Heart left ventricle (tissue), 13 donors: ENCODE measurements at regions not wholly inside any gene's neighbourhood (a gene's known extent, or its start where the extent isn't known, plus 50 kb on each side); places are given as distances from the start of the nearest gene placed in this dataset.

Experiments used
- CTCF ChIP-seq, 12 donors: fragments of 200-600 bp; sonication (generic) in 4 of 12; IDR thresholded peaks; one replicate each; pipeline versions ENCODE4 v1.5.0 to v1.8.0; 2018 to 2022; ENCODE audit warnings: antibody characterized with exemption in 12 of 12, mild to moderate bottlenecking in 5 of 12
- POLR2A ChIP-seq, 2 donors: fragments of 450-650 bp; IDR thresholded peaks; one replicate each; pipeline ENCODE4 v1.6.1; 2017; ENCODE audit warnings: antibody characterized with exemption in 2 of 2, mild to moderate bottlenecking in 2 of 2, moderate library complexity in 2 of 2
- donor health status: ischemic (EF 13 %, LVEDD 7.1; RV severe dilation, severe dysfunction).
- donor health status: DM: no; HTN: yes; CAD: no.
- donor health status: DM: no; HTN: no; CAD: no.
- donor health status: ischemic (EF 25% LVEDD 6.9; RV normal size, moderate dysfunction).
- donor health status: ischemic (EF 25% LVEDD 5.7; RV mildly dilated, moderate dysfunction).
- donor health status: ischemic (EF 35%, LVEDD 5.7; RV mildly dilated, moderate dysfunction).
- donor health status: nonischemic (EF 11% LVEDD 7.7; RV severe dilation, severe dysfunction).
- donor health status: DM: yes; HTN: yes; CAD: no.
- donor health status: PGD.
- donor health status: ischemic (EF 29% LVEDD 5.4; RV normal size, mild dysfunction).
- donor health status: nonischemic (EF 23%, LVEDD 6.1; RV moderate dilation, normal function).

- TF ChIP-seq CTCF (IDR thresholded peaks at IDR 0.05) (no peak), POLR2A (IDR thresholded peaks at IDR 0.05) (no peak)
These were observed 129.4 kb downstream of the CCDC34 start for GRCh38 chr11:27233654-27234042.
